K562 (cell line): ENCODE measurements at regions not wholly inside any gene's neighbourhood (a gene's known extent, or its start where the extent isn't known, plus 50 kb on each side); places are given as distances from the start of the nearest gene placed in this dataset.

Source experiments
- MXD1 ChIP-seq: fragments of 250-450 bp; sonication (Bioruptor Pico); IDR thresholded peaks from 2 replicates; pipeline ENCODE4 v1.8.0; 2021; ENCODE audit warnings: borderline replicate concordance, mild to moderate bottlenecking, moderate library complexity; ENCODE audit not compliant: poor library complexity, severe bottlenecking
- SMAD4 ChIP-seq: fragments of 250-450 bp; sonication (Bioruptor Pico); conservative IDR thresholded peaks from 2 replicates; pipeline ENCODE4 v1.8.0; 2021; ENCODE audit warnings: inconsistent platforms, mild to moderate bottlenecking, moderate library complexity
- SP2 ChIP-seq: IDR thresholded peaks from 2 replicates; pipeline ENCODE4 v1.6.1; 2011; ENCODE audit warnings: mild to moderate bottlenecking, low read depth, low read length, moderate library complexity; ENCODE audit not compliant: poor library complexity, severe bottlenecking; ENCODE audit errors: extremely low read depth
- ZNF609 ChIP-seq: sonication (generic); formaldehyde crosslinking; IDR thresholded peaks from 2 replicates; pipeline ENCODE4 v1.8.1; 2023; ENCODE audit warnings: missing genetic modification reagents, mild to moderate bottlenecking, borderline replicate concordance

- TF ChIP-seq MXD1 (CRISPR knock-in tag) = no peak
- no peak for TF ChIP-seq ZNF609 (CRISPR knock-in tag)
- no peak for TF ChIP-seq SP2
- TF ChIP-seq SMAD4 (CRISPR knock-in tag) = no peak
Measured at GRCh38 chr16:73197598-73197997, 149.7 kb upstream of the ZFHX3 start (continued).
